ENCODE measurements at regions not wholly inside any gene's neighbourhood (a gene's known extent, or its start where the extent isn't known, plus 50 kb on each side); places are given as distances from the start of the nearest gene placed in this dataset.

DNA sequence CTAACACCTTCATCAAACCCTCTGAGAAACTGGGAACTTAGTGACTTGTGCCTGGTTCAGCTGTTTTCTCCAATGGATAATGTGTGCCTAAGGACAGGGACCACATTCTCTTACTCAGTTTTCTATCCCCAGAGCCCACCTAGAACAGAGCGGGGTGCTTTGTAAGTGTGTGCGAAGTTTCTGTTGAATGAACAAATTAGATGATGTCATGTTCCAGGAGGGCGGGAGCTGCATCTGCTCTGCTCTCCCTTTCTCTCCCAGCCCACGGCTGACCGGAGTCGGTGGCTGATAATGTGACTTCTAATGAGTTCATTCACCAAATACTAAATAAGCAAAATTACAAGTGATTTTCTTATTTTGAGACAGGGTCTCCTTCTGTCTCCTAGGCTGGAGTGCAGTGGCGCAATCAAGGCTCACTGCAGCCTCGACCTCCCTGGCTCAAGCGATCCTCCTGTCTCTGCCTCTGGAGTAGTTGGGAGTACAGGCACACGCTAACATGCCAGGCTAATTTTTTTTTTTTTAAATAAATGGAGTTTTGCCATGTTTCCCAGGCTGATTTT lies 60.7 kb upstream of the FNDC1 start:
- no peak for ATAC-seq
- no peaks in the 10 kb centered on the region for H3K27me3 ChIP-seq
- no peaks in the 10 kb centered on the region for H3K4me1 ChIP-seq
- no peaks in the 10 kb centered on the region for H3K9me3 ChIP-seq
- no peak overlapping the region for H3K4me3 ChIP-seq
- no peaks in the 10 kb centered on the region for H3K36me3 ChIP-seq
- intact Hi-C loops (cut with DNase I) = loop anchor here in 2 of 3 donors (10.0 kb wide), 1 partner anchor 64 kb away; the partner anchor contains the start of gene TAGAP (in 2 of the 2)
- no peak overlapping the region for H3K27ac ChIP-seq
- no peak for FAIRE-seq
- TF ChIP-seq, protein P1, sequence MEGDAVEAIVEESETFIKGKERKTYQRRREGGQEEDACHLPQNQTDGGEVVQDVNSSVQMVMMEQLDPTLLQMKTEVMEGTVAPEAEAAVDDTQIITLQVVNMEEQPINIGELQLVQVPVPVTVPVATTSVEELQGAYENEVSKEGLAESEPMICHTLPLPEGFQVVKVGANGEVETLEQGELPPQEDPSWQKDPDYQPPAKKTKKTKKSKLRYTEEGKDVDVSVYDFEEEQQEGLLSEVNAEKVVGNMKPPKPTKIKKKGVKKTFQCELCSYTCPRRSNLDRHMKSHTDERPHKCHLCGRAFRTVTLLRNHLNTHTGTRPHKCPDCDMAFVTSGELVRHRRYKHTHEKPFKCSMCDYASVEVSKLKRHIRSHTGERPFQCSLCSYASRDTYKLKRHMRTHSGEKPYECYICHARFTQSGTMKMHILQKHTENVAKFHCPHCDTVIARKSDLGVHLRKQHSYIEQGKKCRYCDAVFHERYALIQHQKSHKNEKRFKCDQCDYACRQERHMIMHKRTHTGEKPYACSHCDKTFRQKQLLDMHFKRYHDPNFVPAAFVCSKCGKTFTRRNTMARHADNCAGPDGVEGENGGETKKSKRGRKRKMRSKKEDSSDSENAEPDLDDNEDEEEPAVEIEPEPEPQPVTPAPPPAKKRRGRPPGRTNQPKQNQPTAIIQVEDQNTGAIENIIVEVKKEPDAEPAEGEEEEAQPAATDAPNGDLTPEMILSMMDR (IDR thresholded peaks at IDR 0.05) = no peak
- DNase-seq = no peak
- whole genome bisulfite sequencing, 2 donors = 83 to 87% methylated on average over 10 of the region's 10 CpGs

DNA sequence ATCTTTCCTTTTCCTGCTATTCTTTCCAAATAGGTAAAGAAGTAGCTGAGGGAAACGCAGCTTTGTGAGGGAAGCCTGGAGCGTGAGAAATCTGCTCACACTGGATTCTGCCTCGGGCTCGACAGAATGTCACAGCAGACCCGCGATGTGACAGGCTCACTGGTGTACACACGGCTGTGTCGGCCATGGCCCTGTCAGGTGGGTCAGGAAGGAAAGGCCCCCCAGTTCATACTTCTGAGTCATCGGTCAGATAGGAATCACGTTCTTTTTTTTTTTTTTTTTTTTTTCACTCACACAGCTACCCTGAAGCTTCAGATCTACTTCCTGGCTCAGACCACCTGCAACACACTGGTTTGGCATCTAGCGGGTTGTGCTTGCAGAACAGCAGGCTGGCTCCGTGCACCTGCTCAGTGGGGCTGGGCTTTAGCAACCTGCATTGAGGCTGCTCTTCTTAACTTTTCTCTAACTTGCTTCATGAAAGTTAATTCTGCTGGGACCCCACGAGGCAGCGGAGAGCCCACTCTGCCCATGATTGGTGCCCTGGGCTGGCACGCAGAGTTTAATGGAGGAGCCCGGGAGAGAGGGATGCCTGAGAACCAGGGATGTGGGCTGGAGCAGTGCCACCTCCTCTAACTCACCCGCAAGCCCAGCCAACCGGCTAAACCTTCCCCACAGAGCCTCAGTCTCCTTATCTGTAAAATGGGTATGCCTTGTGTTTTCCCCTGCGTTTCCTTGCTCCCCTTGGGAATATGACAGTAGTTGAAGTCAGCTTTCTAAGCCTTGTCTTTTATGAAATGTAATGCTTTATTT lies 61.5 kb upstream of the FNDC1 start:
- TF ChIP-seq, protein P1 (IDR thresholded peaks at IDR 0.05) = no peak
- DNase-seq (no peak), FAIRE-seq (no peak), ATAC-seq (peak in 1 of 4 donors; percentile 6)
- Histone ChIP-seq H3K27me3 (no peaks in the 10 kb centered on the region), H3K4me3 (no peak overlapping the region), H3K9me3 (no peaks in the 10 kb centered on the region), H3K27ac (no peak overlapping the region), H3K4me1 (no peaks in the 10 kb centered on the region), H3K36me3 (no peaks in the 10 kb centered on the region)
- intact Hi-C loops (cut with DNase I) = loop anchor here in 2 of 3 donors (10.0 kb wide), 1 partner anchor 63 kb away; the partner anchor contains the start of gene TAGAP (in 2 of the 2)
- 78% methylated on average over 19 of the region's 19 CpGs for WGBS, 2 donors

DNA sequence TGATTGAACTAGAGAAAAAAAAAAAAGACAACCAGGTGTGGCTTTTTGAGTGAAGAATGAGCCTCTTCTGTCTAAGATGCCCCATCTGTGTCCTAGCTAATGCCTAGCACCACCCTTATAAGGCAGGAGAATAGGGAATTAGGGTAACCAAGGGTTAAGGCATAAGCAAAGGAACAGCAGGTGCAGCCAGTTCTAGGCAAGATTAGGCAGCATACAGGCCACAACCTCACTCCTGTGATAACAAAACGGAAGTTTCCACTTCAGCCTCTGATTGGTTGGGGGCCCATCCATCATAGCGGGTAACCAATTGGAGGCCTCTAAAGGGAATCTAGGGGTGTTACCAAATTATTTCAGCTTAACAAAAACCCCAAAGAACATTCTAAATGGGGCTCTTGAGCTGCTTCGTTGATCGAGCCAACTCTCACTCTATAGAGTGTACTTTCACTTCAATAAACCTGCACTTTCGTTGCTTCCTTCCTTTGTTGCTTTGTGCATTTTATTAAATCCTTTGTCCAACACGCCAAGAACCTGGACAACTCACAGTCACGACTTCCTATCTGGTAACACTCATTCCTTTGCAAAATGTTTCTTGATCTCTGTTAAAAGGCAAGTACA lies 61.9 kb upstream of the TAGAP start:
- H3K36me3 ChIP-seq = no peaks in the 10 kb centered on the region
- H3K4me3 ChIP-seq = no peak overlapping the region
- DNase-seq (peak in 4 of 6 donors; percentile 73 to 83 (median 78)), FAIRE-seq (no peak), ATAC-seq (peak; percentile 89 to 92 (median 90))
- H3K27me3 ChIP-seq = peaks cover 0 to 5% (median 0%) of the 10 kb centered on the region in 4 donors
- H3K4me1 ChIP-seq = no peaks in the 10 kb centered on the region
- intact Hi-C loops (cut with DNase I) = loop anchor here in 2 of 3 donors (10.0 kb wide), 1 partner anchor 62 kb away; the partner anchor contains the start of gene TAGAP (in 2 of the 2)
- no peak overlapping the region for H3K27ac ChIP-seq
- TF ChIP-seq, protein P1 (IDR thresholded peaks at IDR 0.05) = no peak
- H3K9me3 ChIP-seq = no peaks in the 10 kb centered on the region
- WGBS, 2 donors = 30 to 46% methylated on average over 7 of the region's 7 CpGs

DNA sequence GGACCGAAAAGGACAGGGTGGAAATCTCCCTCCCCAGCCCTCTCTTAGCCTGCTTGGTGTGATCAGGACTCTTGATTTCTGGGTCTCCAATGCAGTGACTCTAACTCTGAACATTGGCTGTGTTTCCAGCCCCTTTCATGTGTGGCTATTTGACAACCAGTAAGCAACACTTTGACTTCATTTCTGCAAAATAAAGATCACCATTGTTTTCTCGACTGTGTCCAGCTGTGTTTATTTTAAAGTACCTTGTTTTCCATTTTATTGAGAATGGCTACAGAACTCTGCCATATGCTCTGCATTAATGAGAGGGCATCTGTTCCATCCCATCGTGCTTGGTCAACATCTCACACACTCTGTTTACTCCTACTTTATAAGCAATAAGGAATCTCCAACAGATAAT lies 60.9 kb upstream of the TAGAP start:
- no peaks in the 10 kb centered on the region for H3K36me3 ChIP-seq
- H3K4me1 ChIP-seq = no peaks in the 10 kb centered on the region
- WGBS, 2 donors = 49 to 55% methylated on average over 3 of the region's 3 CpGs
- intact Hi-C loops (cut with DNase I) = loop anchor here in 2 of 3 donors (10.0 kb wide), 1 partner anchor 61 kb away; the partner anchor contains the start of gene TAGAP (in 2 of the 2)
- no peak overlapping the region for H3K27ac ChIP-seq
- H3K9me3 ChIP-seq = no peaks in the 10 kb centered on the region
- H3K27me3 ChIP-seq = peaks cover 0 to 5% (median 0%) of the 10 kb centered on the region in 4 donors
- H3K4me3 ChIP-seq = no peak overlapping the region
- DNase-seq (no peak), ATAC-seq (no peak), FAIRE-seq (no peak)
- TF ChIP-seq, protein P1 (IDR thresholded peaks at IDR 0.05) = no peak
